ENCODE measurements at regions not wholly inside any gene's neighbourhood (a gene's known extent, or its start where the extent isn't known, plus 50 kb on each side); places are given as distances from the start of the nearest gene placed in this dataset.

GRCh38 chr6:74075323-74075722 lies 379.3 kb downstream of the CD109 start:
- intact Hi-C loops (cut with micrococcal nuclease) (no loop called here), in situ Hi-C loops (cut with MboI) (no loop called here)
- Histone ChIP-seq H2AFZ (ENCODE audit: low read depth, low read length) (no peak overlapping the region), H3K4me1 (replicated peaks in 1 of 2; ENCODE audit: control insufficient read depth in 2 of 2, insufficient read depth in 2 of 2, low read length in 2 of 2) (no peaks in the 10 kb centered on the region), H3K79me2 (ENCODE audit: control insufficient read depth, insufficient read depth, low read length) (no peaks in the 10 kb centered on the region), H3K9me1 (ENCODE audit: control insufficient read depth, insufficient read depth, low read length) (no peaks in the 10 kb centered on the region), H3K4me3 (no peak overlapping the region), H3K27me3 (ENCODE audit: control insufficient read depth in 2 of 2, insufficient read depth in 2 of 2, low read length in 2 of 2) (no peaks in the 10 kb centered on the region), H4K20me1 (replicated peaks; ENCODE audit: control insufficient read depth, insufficient read depth, low read length) (no peaks in the 10 kb centered on the region), H3K9ac (ENCODE audit: insufficient read depth in 1 of 2, low read depth in 2 of 2, low read length in 2 of 2) (no peak overlapping the region), H3K27ac (ENCODE audit: extremely low read depth, low read depth, low read length) (no peak overlapping the region), H3K4me2 (ENCODE audit: insufficient read depth, low read length) (no peak overlapping the region), H3K36me3 (ENCODE audit: control insufficient read depth, insufficient read depth, low read length) (no peaks in the 10 kb centered on the region), H3K9me3 (replicated peaks; ENCODE audit: control insufficient read depth, insufficient read depth, low read depth, low read length) (no peaks in the 10 kb centered on the region)
- no peak for TF ChIP-seq ELF4 (CRISPR knock-in tag; IDR thresholded peaks at IDR 0.05)
- TF ChIP-seq, protein P1, sequence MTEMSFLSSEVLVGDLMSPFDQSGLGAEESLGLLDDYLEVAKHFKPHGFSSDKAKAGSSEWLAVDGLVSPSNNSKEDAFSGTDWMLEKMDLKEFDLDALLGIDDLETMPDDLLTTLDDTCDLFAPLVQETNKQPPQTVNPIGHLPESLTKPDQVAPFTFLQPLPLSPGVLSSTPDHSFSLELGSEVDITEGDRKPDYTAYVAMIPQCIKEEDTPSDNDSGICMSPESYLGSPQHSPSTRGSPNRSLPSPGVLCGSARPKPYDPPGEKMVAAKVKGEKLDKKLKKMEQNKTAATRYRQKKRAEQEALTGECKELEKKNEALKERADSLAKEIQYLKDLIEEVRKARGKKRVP (CRISPR knock-in tag; IDR thresholded peaks at IDR 0.05) = 0 out of 2 replicates have a peak, but pooled peaks have one; percentile 40
- FAIRE-seq (no peak), DNase-seq (ENCODE audit: extremely low read depth in 1 of 4, low spot score in 3 of 4) (no peak), ATAC-seq (no peak)
- ChIA-PET CTCF (ENCODE audit: low intra/inter-chr PET ratio) (no interaction called here), POLR2A (no interaction called here)
- 0% methylated on average over 3 of the region's 3 CpGs for WGBS (ENCODE audit: insufficient coverage, low coverage, missing lambda C conversion rate)
- no TSS peak for BruUV-seq (replicated peaks)

GRCh38 chr6:74074645-74075044 lies 378.6 kb downstream of the CD109 start:
- H3K27me3 ChIP-seq (ENCODE audit: control insufficient read depth in 2 of 2, insufficient read depth in 2 of 2, low read length in 2 of 2) = no peaks in the 10 kb centered on the region
- H3K36me3 ChIP-seq (ENCODE audit: control insufficient read depth, insufficient read depth, low read length) = no peaks in the 10 kb centered on the region
- ATAC-seq (no peak), FAIRE-seq (no peak), DNase-seq (ENCODE audit: extremely low read depth in 1 of 4, low spot score in 3 of 4) (no peak)
- in situ Hi-C loops (cut with MboI) (no loop called here), intact Hi-C loops (cut with micrococcal nuclease) (no loop called here)
- H3K4me3 ChIP-seq = no peak overlapping the region
- H3K9ac ChIP-seq (ENCODE audit: insufficient read depth in 1 of 2, low read depth in 2 of 2, low read length in 2 of 2) = no peak overlapping the region
- ChIA-PET POLR2A (interaction anchor here (0.7 kb wide), 1 partner anchor 20 kb away, joined by 3 read pairs; no protein-coding TSS in a partner anchor), CTCF (ENCODE audit: low intra/inter-chr PET ratio) (no interaction called here)
- BruUV-seq (replicated peaks) = no TSS peak
- H4K20me1 ChIP-seq (replicated peaks; ENCODE audit: control insufficient read depth, insufficient read depth, low read length) = no peaks in the 10 kb centered on the region
- no peak overlapping the region for H3K4me2 ChIP-seq (ENCODE audit: insufficient read depth, low read length)
- no peaks in the 10 kb centered on the region for H3K9me1 ChIP-seq (ENCODE audit: control insufficient read depth, insufficient read depth, low read length)
- H3K9me3 ChIP-seq (replicated peaks; ENCODE audit: control insufficient read depth, insufficient read depth, low read depth, low read length) = no peaks in the 10 kb centered on the region
- no peaks in the 10 kb centered on the region for H3K4me1 ChIP-seq (replicated peaks in 1 of 2; ENCODE audit: control insufficient read depth in 2 of 2, insufficient read depth in 2 of 2, low read length in 2 of 2)
- H2AFZ ChIP-seq (ENCODE audit: low read depth, low read length) = no peak overlapping the region
- H3K79me2 ChIP-seq (ENCODE audit: control insufficient read depth, insufficient read depth, low read length) = no peaks in the 10 kb centered on the region
- no peak overlapping the region for H3K27ac ChIP-seq (ENCODE audit: extremely low read depth, low read depth, low read length)
- TF ChIP-seq, protein P2, sequence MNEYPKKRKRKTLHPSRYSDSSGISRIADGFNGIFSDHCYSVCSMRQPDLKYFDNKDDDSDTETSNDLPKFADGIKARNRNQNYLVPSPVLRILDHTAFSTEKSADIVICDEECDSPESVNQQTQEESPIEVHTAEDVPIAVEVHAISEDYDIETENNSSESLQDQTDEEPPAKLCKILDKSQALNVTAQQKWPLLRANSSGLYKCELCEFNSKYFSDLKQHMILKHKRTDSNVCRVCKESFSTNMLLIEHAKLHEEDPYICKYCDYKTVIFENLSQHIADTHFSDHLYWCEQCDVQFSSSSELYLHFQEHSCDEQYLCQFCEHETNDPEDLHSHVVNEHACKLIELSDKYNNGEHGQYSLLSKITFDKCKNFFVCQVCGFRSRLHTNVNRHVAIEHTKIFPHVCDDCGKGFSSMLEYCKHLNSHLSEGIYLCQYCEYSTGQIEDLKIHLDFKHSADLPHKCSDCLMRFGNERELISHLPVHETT (CRISPR knock-in tag; conservative IDR thresholded peaks at IDR 0.05 in 1 of 2, IDR thresholded peaks at IDR 0.05 in 1 of 2) = no peak
- TF ChIP-seq SNIP1 (IDR thresholded peaks at IDR 0.05; ENCODE audit: low read depth) (no peak), BRD4 (IDR thresholded peaks at IDR 0.05) (no peak), LCOR (CRISPR knock-in tag; IDR thresholded peaks at IDR 0.05) (no peak), PCBP1 (IDR thresholded peaks at IDR 0.05; ENCODE audit: low read depth, low read length, poor library complexity, severe bottlenecking) (no peak), NFRKB (IDR thresholded peaks at IDR 0.05; ENCODE audit: low read depth) (no peak), SRF (CRISPR knock-in tag; IDR thresholded peaks at IDR 0.05) (no peak), TOE1 (IDR thresholded peaks at IDR 0.05; ENCODE audit: borderline replicate concordance) (no peak), TOE1 (CRISPR knock-in tag; IDR thresholded peaks at IDR 0.05; ENCODE audit: borderline replicate concordance, low read depth) (no peak), GATAD2A (IDR thresholded peaks at IDR 0.05) (no peak)
- TF ChIP-seq, protein P3, sequence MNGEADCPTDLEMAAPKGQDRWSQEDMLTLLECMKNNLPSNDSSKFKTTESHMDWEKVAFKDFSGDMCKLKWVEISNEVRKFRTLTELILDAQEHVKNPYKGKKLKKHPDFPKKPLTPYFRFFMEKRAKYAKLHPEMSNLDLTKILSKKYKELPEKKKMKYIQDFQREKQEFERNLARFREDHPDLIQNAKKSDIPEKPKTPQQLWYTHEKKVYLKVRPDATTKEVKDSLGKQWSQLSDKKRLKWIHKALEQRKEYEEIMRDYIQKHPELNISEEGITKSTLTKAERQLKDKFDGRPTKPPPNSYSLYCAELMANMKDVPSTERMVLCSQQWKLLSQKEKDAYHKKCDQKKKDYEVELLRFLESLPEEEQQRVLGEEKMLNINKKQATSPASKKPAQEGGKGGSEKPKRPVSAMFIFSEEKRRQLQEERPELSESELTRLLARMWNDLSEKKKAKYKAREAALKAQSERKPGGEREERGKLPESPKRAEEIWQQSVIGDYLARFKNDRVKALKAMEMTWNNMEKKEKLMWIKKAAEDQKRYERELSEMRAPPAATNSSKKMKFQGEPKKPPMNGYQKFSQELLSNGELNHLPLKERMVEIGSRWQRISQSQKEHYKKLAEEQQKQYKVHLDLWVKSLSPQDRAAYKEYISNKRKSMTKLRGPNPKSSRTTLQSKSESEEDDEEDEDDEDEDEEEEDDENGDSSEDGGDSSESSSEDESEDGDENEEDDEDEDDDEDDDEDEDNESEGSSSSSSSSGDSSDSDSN (IDR thresholded peaks at IDR 0.05; ENCODE audit: borderline replicate concordance in 1 of 2, low read depth in 2 of 2, low read length in 2 of 2) = no peak

Data from K562 (cell line).